ENCODE measurements at regions not wholly inside any gene's neighbourhood (a gene's known extent, or its start where the extent isn't known, plus 50 kb on each side); places are given as distances from the start of the nearest gene placed in this dataset.
"Not testable (repeated sequence)": the region's sequence is repeated elsewhere in the genome, so short reads cannot be mapped to it uniquely, and the experiment has no call there.

GRCh38 chr18:1846640-1847039, 724.7 kb downstream of the METTL4 start:
- Histone ChIP-seq H3K4me1 (ENCODE audit: low read length) (0 out of 2 replicates have a peak, but pooled peaks cover 4% of the 10 kb centered on the region), H3K9ac (ENCODE audit: low read length) (no peak overlapping the region), H3K9me3 (replicated peaks; ENCODE audit: insufficient read depth, low read length) (no peaks in the 10 kb centered on the region), H3K9me2 (replicated peaks; ENCODE audit: insufficient read depth, low read length) (no peaks in the 10 kb centered on the region), H3K4me2 (ENCODE audit: low read depth, low read length) (no peak overlapping the region), H2AFZ (ENCODE audit: low read length) (no peak overlapping the region), H3K4me3 (ENCODE audit: low read length) (no peak overlapping the region), H4K20me1 (ENCODE audit: insufficient read depth, low read length) (no peaks in the 10 kb centered on the region), H3K79me2 (ENCODE audit: low read length) (no peaks in the 10 kb centered on the region), H3K27ac (ENCODE audit: low read length) (no peak overlapping the region), H3K27me3 (replicated peaks; ENCODE audit: insufficient read depth, low read length) (no peaks in the 10 kb centered on the region), H3F3A (ENCODE audit: insufficient read depth, low read length) (no peaks in the 10 kb centered on the region), H3K36me3 (replicated peaks; ENCODE audit: insufficient read depth, low read length) (no peaks in the 10 kb centered on the region)
- peak; percentile 34 for DNase-seq
- TF ChIP-seq EZH2 (optimal IDR thresholded peaks at IDR 0.05; ENCODE audit: low read depth, low read length) (no peak), EZH2phosphoT487 (IDR thresholded peaks at IDR 0.05; ENCODE audit: low read length) (no peak), CTCF (IDR thresholded peaks at IDR 0.05; ENCODE audit: low read length) (no peak)

GRCh38 chr18:1848716-1849115, 722.6 kb downstream of the METTL4 start:
- no peak overlapping the region for H3K4me3 ChIP-seq (ENCODE audit: low read length)
- no peak overlapping the region for H3K27ac ChIP-seq (ENCODE audit: low read length)
- no peaks in the 10 kb centered on the region for H3K27me3 ChIP-seq (replicated peaks; ENCODE audit: insufficient read depth, low read length)
- H2AFZ ChIP-seq (ENCODE audit: low read length), result no peak overlapping the region
- H4K20me1 ChIP-seq (ENCODE audit: insufficient read depth, low read length), result no peaks in the 10 kb centered on the region
- H3K4me1 ChIP-seq (ENCODE audit: low read length), result 0 out of 2 replicates have a peak, but pooled peaks cover 4% of the 10 kb centered on the region
- H3K9me2 ChIP-seq (replicated peaks; ENCODE audit: insufficient read depth, low read length), result no peaks in the 10 kb centered on the region
- no peaks in the 10 kb centered on the region for H3K79me2 ChIP-seq (ENCODE audit: low read length)
- H3K36me3 ChIP-seq (replicated peaks; ENCODE audit: insufficient read depth, low read length), result no peaks in the 10 kb centered on the region
- no peak overlapping the region for H3K9ac ChIP-seq (ENCODE audit: low read length)
- no peak for TF ChIP-seq EZH2 (optimal IDR thresholded peaks at IDR 0.05; ENCODE audit: low read depth, low read length)
- DNase-seq, result no peak
- no peak overlapping the region for H3K4me2 ChIP-seq (ENCODE audit: low read depth, low read length)
- H3K9me3 ChIP-seq (replicated peaks; ENCODE audit: insufficient read depth, low read length), result no peaks in the 10 kb centered on the region
- no peaks in the 10 kb centered on the region for H3F3A ChIP-seq (ENCODE audit: insufficient read depth, low read length)

- Histone ChIP-seq H4K20me1 (ENCODE audit: insufficient read depth, low read length) (no peaks in the 10 kb centered on the region), H3K27ac (ENCODE audit: low read length) (no peak overlapping the region), H3K27me3 (replicated peaks; ENCODE audit: insufficient read depth, low read length) (no peaks in the 10 kb centered on the region), H3K4me1 (ENCODE audit: low read length) (0 out of 2 replicates have a peak, but pooled peaks cover 4% of the 10 kb centered on the region), H3K9ac (ENCODE audit: low read length) (no peak overlapping the region), H3F3A (ENCODE audit: insufficient read depth, low read length) (no peaks in the 10 kb centered on the region), H3K36me3 (replicated peaks; ENCODE audit: insufficient read depth, low read length) (no peaks in the 10 kb centered on the region), H3K4me2 (ENCODE audit: low read depth, low read length) (no peak overlapping the region), H3K9me2 (replicated peaks; ENCODE audit: insufficient read depth, low read length) (no peaks in the 10 kb centered on the region), H3K4me3 (ENCODE audit: low read length) (no peak overlapping the region), H3K9me3 (replicated peaks; ENCODE audit: insufficient read depth, low read length) (no peaks in the 10 kb centered on the region), H3K79me2 (ENCODE audit: low read length) (no peaks in the 10 kb centered on the region), H2AFZ (ENCODE audit: low read length) (no peak overlapping the region)
- TF ChIP-seq CTCF (IDR thresholded peaks at IDR 0.05; ENCODE audit: low read length) (no peak), EZH2phosphoT487 (IDR thresholded peaks at IDR 0.05; ENCODE audit: low read length) (no peak), EZH2 (optimal IDR thresholded peaks at IDR 0.05; ENCODE audit: low read depth, low read length) (no peak)
- DNase-seq, result no peak
These were observed 721.9 kb downstream of the METTL4 start for GRCh38 chr18:1849386-1849785.

- not testable (repeated sequence) for H3K36me3 ChIP-seq (replicated peaks; ENCODE audit: insufficient read depth, low read length); H3K79me2 ChIP-seq (ENCODE audit: low read length); H3K4me2 ChIP-seq (ENCODE audit: low read depth, low read length); H3K4me1 ChIP-seq (ENCODE audit: low read length); H3K9me2 ChIP-seq (replicated peaks; ENCODE audit: insufficient read depth, low read length); H4K20me1 ChIP-seq (ENCODE audit: insufficient read depth, low read length); H3K9ac ChIP-seq (ENCODE audit: low read length); H3K9me3 ChIP-seq (replicated peaks; ENCODE audit: insufficient read depth, low read length); H3K27me3 ChIP-seq (replicated peaks; ENCODE audit: insufficient read depth, low read length); H3K27ac ChIP-seq (ENCODE audit: low read length); H3K4me3 ChIP-seq (ENCODE audit: low read length); H3F3A ChIP-seq (ENCODE audit: insufficient read depth, low read length); DNase-seq; H2AFZ ChIP-seq (ENCODE audit: low read length)
These were observed 714.0 kb downstream of the METTL4 start for GRCh38 chr18:1857281-1857680.
